HepG2 (cell line): ENCODE measurements at regions not wholly inside any gene's neighbourhood (a gene's known extent, or its start where the extent isn't known, plus 50 kb on each side); places are given as distances from the start of the nearest gene placed in this dataset.

Experiments used
- BRD4 ChIP-seq: sonication (generic); formaldehyde crosslinking; IDR thresholded peaks from 2 replicates; pipeline ENCODE4 v1.4.0; 2020; ENCODE audit warnings: missing genetic modification reagents
- GZF1 ChIP-seq: sonication (generic); formaldehyde crosslinking; IDR thresholded peaks from 2 replicates; pipeline ENCODE4 v1.5.1; 2020; ENCODE audit warnings: mild to moderate bottlenecking, missing genetic modification reagents
- JUND ChIP-seq: sonication (generic); formaldehyde crosslinking; IDR thresholded peaks from 2 replicates; pipeline ENCODE4 v1.8.0; 2022; ENCODE audit warnings: mild to moderate bottlenecking, missing genetic modification reagents
- KDM5A ChIP-seq: fragments of 200-600 bp; sonication (generic); IDR thresholded peaks from 2 replicates; pipeline ENCODE4 v1.7.0; 2018; ENCODE audit warnings: antibody characterized with exemption, mild to moderate bottlenecking, low read length, borderline replicate concordance
- SATB2 ChIP-seq: sonication (generic); formaldehyde crosslinking; IDR thresholded peaks from 2 replicates; pipeline ENCODE4 v1.5.0; 2020; ENCODE audit warnings: missing genetic modification reagents
- ZC3H13 ChIP-seq: sonication (generic); formaldehyde crosslinking; IDR thresholded peaks from 2 replicates; pipeline ENCODE4 v1.8.1; 2023; ENCODE audit warnings: mild to moderate bottlenecking, missing genetic modification reagents, moderate library complexity
- ZFP82 ChIP-seq: sonication (generic); formaldehyde crosslinking; IDR thresholded peaks from 2 replicates; pipeline ENCODE4 v1.5.1; 2020; ENCODE audit warnings: mild to moderate bottlenecking, missing genetic modification reagents, borderline replicate concordance
- ZNF468 ChIP-seq: sonication (generic); formaldehyde crosslinking; IDR thresholded peaks from 2 replicates; pipeline ENCODE4 v1.8.0; 2022; ENCODE audit warnings: mild to moderate bottlenecking, moderate library complexity, missing genetic modification reagents
- TF ChIP-seq, protein P1 (sequence below): sonication (generic); formaldehyde crosslinking; IDR thresholded peaks from 2 replicates; pipeline ENCODE4 v1.4.0; 2020; ENCODE audit warnings: missing genetic modification reagents; ENCODE audit errors: not compliant biosample characterization
- TF ChIP-seq, protein P2 (sequence below): sonication (generic); formaldehyde crosslinking; IDR thresholded peaks from 2 replicates; pipeline ENCODE4 v1.4.0; 2020; ENCODE audit warnings: missing genetic modification reagents
- TF ChIP-seq, protein P3 (sequence below): sonication (generic); formaldehyde crosslinking; IDR thresholded peaks from 2 replicates; pipeline ENCODE4 v1.8.0; 2022; ENCODE audit warnings: mild to moderate bottlenecking, missing genetic modification reagents; ENCODE audit not compliant: insufficient replicate concordance
- TF ChIP-seq, protein P4 (sequence below): sonication (generic); formaldehyde crosslinking; IDR thresholded peaks from 2 replicates; pipeline ENCODE4 v1.8.0; 2022; ENCODE audit warnings: mild to moderate bottlenecking, missing genetic modification reagents, moderate library complexity
- TF ChIP-seq, protein P5 (sequence below): sonication (generic); formaldehyde crosslinking; IDR thresholded peaks from 2 replicates; pipeline ENCODE4 v1.5.0; 2020; ENCODE audit warnings: mild to moderate bottlenecking, missing genetic modification reagents, borderline replicate concordance
- TF ChIP-seq, protein P6 (sequence below): sonication (generic); formaldehyde crosslinking; IDR thresholded peaks from 2 replicates; pipeline ENCODE4 v1.5.1; 2020; ENCODE audit warnings: mild to moderate bottlenecking, missing genetic modification reagents, borderline replicate concordance
- TF ChIP-seq, protein P7 (sequence below): IDR thresholded peaks from 2 replicates; pipeline ENCODE4 v1.6.1; 2018; ENCODE audit warnings: missing genetic modification reagents

DNA sequence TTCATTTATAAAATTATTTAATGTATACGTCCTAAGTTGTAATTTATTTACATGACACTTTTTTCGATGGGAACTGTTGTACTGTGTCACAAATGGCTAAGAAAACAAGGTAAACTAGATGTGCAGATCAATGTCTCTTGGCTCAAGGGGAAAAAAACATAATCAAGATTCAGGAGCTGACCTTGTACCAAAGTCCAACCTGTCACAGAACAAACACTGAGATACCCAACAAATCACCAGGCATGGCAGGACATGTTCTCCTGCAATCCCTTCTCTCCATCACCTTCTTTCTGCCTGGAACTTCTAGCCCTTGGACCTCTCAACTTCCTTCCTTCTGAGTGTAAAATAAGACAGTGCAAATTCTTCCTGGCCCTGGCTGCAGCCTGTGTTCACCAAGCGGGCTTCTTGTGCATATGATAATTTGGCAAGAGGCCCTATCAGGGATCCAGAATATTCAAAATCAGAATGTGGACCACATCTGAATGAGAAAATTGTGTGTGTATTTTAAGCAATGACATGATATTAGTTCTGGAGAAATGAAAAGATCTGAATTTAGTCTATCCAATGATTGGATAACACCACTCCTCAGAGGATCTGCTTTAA is 445.9 kb downstream of the ZNF536 start (continued):
- TF ChIP-seq, protein P1, sequence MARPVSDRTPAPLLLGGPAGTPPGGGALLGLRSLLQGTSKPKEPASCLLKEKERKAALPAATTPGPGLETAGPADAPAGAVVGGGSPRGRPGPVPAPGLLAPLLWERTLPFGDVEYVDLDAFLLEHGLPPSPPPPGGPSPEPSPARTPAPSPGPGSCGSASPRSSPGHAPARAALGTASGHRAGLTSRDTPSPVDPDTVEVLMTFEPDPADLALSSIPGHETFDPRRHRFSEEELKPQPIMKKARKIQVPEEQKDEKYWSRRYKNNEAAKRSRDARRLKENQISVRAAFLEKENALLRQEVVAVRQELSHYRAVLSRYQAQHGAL (CRISPR knock-in tag), result no peak
- TF ChIP-seq KDM5A, result no peak
- no peak for TF ChIP-seq ZFP82 (CRISPR knock-in tag)
- TF ChIP-seq, protein P2, sequence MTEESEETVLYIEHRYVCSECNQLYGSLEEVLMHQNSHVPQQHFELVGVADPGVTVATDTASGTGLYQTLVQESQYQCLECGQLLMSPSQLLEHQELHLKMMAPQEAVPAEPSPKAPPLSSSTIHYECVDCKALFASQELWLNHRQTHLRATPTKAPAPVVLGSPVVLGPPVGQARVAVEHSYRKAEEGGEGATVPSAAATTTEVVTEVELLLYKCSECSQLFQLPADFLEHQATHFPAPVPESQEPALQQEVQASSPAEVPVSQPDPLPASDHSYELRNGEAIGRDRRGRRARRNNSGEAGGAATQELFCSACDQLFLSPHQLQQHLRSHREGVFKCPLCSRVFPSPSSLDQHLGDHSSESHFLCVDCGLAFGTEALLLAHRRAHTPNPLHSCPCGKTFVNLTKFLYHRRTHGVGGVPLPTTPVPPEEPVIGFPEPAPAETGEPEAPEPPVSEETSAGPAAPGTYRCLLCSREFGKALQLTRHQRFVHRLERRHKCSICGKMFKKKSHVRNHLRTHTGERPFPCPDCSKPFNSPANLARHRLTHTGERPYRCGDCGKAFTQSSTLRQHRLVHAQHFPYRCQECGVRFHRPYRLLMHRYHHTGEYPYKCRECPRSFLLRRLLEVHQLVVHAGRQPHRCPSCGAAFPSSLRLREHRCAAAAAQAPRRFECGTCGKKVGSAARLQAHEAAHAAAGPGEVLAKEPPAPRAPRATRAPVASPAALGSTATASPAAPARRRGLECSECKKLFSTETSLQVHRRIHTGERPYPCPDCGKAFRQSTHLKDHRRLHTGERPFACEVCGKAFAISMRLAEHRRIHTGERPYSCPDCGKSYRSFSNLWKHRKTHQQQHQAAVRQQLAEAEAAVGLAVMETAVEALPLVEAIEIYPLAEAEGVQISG (CRISPR knock-in tag), result no peak
- TF ChIP-seq, protein P3, sequence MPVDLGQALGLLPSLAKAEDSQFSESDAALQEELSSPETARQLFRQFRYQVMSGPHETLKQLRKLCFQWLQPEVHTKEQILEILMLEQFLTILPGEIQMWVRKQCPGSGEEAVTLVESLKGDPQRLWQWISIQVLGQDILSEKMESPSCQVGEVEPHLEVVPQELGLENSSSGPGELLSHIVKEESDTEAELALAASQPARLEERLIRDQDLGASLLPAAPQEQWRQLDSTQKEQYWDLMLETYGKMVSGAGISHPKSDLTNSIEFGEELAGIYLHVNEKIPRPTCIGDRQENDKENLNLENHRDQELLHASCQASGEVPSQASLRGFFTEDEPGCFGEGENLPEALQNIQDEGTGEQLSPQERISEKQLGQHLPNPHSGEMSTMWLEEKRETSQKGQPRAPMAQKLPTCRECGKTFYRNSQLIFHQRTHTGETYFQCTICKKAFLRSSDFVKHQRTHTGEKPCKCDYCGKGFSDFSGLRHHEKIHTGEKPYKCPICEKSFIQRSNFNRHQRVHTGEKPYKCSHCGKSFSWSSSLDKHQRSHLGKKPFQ (CRISPR knock-in tag), result no peak
- TF ChIP-seq, protein P4, sequence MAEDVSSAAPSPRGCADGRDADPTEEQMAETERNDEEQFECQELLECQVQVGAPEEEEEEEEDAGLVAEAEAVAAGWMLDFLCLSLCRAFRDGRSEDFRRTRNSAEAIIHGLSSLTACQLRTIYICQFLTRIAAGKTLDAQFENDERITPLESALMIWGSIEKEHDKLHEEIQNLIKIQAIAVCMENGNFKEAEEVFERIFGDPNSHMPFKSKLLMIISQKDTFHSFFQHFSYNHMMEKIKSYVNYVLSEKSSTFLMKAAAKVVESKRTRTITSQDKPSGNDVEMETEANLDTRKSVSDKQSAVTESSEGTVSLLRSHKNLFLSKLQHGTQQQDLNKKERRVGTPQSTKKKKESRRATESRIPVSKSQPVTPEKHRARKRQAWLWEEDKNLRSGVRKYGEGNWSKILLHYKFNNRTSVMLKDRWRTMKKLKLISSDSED, result no peak
- TF ChIP-seq, protein P5, sequence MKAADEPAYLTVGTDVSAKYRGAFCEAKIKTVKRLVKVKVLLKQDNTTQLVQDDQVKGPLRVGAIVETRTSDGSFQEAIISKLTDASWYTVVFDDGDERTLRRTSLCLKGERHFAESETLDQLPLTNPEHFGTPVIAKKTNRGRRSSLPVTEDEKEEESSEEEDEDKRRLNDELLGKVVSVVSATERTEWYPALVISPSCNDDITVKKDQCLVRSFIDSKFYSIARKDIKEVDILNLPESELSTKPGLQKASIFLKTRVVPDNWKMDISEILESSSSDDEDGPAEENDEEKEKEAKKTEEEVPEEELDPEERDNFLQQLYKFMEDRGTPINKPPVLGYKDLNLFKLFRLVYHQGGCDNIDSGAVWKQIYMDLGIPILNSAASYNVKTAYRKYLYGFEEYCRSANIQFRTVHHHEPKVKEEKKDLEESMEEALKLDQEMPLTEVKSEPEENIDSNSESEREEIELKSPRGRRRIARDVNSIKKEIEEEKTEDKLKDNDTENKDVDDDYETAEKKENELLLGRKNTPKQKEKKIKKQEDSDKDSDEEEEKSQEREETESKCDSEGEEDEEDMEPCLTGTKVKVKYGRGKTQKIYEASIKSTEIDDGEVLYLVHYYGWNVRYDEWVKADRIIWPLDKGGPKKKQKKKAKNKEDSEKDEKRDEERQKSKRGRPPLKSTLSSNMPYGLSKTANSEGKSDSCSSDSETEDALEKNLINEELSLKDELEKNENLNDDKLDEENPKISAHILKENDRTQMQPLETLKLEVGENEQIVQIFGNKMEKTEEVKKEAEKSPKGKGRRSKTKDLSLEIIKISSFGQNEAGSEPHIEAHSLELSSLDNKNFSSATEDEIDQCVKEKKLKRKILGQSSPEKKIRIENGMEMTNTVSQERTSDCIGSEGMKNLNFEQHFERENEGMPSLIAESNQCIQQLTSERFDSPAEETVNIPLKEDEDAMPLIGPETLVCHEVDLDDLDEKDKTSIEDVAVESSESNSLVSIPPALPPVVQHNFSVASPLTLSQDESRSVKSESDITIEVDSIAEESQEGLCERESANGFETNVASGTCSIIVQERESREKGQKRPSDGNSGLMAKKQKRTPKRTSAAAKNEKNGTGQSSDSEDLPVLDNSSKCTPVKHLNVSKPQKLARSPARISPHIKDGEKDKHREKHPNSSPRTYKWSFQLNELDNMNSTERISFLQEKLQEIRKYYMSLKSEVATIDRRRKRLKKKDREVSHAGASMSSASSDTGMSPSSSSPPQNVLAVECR (CRISPR knock-in tag), result no peak
- no peak for TF ChIP-seq BRD4
- TF ChIP-seq JUND (CRISPR knock-in tag), result no peak
- TF ChIP-seq SATB2 (CRISPR knock-in tag), result no peak
- no peak for TF ChIP-seq ZNF468 (CRISPR knock-in tag)
- no peak for TF ChIP-seq ZC3H13
- TF ChIP-seq, protein P6, sequence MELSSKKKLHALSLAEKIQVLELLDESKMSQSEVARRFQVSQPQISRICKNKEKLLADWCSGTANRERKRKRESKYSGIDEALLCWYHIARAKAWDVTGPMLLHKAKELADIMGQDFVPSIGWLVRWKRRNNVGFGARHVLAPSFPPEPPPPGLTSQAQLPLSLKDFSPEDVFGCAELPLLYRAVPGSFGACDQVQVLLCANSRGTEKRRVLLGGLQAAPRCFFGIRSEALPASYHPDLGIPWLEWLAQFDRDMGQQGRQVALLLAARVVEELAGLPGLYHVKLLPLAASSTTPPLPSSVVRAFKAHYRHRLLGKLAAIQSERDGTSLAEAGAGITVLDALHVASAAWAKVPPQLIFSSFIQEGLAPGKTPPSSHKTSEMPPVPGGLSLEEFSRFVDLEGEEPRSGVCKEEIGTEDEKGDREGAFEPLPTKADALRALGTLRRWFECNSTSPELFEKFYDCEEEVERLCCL (CRISPR knock-in tag), result no peak
- no peak for TF ChIP-seq GZF1
- TF ChIP-seq, protein P7, sequence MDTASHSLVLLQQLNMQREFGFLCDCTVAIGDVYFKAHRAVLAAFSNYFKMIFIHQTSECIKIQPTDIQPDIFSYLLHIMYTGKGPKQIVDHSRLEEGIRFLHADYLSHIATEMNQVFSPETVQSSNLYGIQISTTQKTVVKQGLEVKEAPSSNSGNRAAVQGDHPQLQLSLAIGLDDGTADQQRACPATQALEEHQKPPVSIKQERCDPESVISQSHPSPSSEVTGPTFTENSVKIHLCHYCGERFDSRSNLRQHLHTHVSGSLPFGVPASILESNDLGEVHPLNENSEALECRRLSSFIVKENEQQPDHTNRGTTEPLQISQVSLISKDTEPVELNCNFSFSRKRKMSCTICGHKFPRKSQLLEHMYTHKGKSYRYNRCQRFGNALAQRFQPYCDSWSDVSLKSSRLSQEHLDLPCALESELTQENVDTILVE (CRISPR knock-in tag), result no peak
